ENCODE measurements at regions not wholly inside any gene's neighbourhood (a gene's known extent, or its start where the extent isn't known, plus 50 kb on each side); places are given as distances from the start of the nearest gene placed in this dataset.
"Not testable (repeated sequence)": the region's sequence is repeated elsewhere in the genome, so short reads cannot be mapped to it uniquely, and the experiment has no call there.

DNA sequence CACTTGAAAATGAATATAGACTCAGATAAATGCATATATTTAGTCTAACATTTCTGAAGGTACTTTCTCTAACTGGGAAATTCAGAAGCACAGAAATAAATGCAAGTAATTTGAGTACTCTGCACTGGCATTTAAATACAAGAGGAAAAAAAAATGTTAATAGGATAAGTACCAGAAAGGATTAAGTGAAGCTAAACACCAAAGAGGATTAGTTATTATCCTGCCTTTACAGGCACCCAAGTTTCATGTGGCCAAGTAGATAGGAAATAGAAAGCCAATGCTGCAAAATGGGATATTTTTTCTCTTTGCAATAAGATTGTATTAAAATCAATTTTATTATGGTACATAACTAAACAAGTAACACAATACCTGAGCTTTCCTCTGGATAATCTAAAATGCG, 762.5 kb downstream of the PCDH7 start:
- no peak for DNase-seq (ENCODE audit: low spot score)

DNA sequence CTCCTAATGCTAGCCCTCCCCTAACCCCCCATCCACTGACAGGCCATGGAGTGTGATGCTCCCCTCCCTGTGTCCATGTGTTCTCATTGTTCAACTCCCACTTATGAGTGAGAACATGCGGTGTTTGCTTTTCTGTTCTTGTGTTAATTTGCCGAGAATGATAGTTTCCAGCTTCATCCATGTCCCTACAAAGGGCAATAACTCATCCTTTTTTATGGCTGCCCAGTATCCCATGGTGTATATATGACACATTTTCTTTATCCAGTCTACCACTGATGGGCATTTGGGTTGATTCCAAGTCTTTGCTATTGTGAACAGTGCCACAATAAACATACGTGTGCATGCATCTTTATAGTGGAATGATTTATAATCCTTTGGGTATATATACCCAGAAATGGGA, 779.0 kb downstream of the PCDH7 start:
- DNase-seq (ENCODE audit: low spot score): not testable (repeated sequence)

DNA sequence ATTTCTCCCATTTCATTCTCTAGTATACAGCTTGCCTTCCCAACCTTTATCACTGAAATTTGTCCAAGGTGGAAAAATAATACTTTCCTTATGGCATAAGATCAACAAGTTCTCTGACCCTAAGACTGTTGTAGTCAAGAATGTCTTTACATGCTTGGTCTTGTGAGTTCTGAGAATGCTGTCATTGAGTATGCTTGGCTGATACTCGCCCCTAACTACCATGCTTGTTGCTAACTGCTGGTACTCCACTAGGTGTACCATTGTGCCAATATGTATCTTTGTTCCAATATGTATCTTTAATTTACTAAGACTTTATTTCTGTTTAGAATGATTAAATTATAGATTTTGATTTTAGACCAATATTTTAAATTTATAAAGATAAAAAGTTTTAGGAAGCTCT, 796.4 kb downstream of the PCDH7 start:
- no peak for DNase-seq (ENCODE audit: low spot score)

DNA sequence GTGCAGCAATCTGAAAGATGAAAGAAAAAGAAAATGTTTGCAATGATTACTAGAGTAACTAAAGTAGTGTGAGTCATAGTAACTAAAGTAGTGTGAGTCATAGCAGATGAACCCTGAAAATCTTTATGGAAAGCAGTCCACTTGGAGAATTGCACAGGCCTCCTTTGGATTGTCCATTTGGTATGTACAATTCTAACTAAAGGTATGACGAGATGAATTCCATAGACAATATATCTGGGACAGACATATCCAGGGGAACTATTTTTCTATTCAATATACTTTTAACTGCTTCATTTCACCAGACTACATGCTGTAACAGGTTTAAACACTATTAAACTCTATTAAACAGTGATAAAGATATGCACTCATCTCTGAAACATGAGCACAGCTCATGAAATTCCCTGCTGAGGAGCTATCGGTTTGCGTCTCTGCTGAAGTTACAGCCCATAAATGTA, 798.7 kb downstream of the PCDH7 start:
- no peak for DNase-seq (ENCODE audit: low spot score)

DNA sequence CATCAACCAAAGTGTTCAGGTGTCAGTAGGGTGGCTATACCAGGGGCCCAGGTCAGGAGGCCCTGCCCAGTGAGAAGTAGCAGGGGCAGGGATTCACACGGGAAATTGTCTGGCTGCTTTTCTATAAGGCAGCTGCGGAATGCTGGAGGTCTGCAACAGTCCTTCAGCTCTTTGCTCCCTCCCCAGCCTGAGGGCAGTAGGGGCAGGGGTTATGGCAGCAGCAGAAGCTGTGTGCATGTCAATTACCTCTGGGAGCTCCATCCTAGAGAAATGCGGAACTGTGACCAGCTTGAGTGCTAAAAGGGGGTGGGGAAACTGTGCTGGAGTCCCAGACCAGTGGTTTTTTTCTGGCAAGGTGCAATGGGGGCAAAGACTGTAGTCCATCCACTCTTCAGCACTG, 810.4 kb downstream of the PCDH7 start:
- DNase-seq (ENCODE audit: low spot score): no peak

DNA sequence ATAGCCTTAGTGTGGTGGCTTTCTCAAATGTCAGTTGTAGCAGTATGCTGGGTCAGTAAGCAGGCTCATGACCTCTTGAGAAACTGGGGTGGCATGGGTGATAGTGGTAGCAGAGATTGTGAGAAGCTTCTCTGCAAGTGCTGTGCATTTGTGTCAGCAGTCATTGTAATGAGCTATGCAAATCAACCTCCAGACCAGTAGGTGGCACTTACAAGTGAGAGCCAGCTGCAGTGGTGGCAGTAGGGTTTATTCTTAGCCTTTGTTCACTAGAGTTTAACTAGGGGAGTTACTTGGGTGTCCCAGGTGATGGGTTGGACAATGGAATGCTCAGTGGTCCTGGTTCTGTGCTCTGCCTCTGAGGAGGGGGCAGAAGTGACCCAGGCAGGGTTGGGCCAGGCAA, 818.7 kb downstream of the PCDH7 start:
- no peak for DNase-seq (ENCODE audit: low spot score)

DNA sequence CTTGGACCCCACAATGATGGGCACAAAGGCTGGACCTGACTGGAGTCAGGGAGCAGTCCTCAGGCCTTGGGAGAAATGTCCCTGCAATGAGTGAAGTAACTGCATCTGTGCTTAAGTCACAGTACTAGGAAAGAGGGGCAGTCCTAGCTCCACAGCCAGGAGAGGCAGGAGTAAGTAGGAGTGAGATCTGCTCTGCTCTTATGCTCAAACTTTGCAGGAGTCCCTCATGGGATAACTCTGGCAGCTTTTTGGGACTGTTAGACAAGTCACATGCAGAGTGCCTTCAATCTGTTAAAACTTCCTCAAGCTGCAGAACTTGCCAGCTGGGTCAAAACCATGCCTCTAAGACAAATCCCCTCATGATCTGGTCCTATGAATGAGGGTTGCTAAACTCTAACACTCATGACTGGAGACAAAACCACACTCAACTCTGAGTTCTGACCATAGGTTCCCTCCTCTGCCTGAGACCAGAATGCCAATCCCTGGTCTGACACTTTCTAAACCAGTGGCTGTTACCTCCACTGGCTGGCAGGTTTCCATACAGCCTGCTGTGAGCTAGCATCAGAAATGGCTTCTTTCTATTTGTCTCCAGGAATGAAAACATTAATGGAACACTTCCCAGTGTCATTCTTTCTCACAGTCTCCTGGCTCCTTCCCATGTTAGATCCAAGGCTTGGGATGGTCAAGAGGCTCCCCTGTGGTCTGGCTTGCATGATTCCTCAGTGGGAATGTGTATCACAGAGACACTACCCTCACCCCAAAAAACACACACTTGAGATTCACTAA, 819.3 kb downstream of the PCDH7 start:
- no peak for DNase-seq (ENCODE audit: low spot score)

DNA sequence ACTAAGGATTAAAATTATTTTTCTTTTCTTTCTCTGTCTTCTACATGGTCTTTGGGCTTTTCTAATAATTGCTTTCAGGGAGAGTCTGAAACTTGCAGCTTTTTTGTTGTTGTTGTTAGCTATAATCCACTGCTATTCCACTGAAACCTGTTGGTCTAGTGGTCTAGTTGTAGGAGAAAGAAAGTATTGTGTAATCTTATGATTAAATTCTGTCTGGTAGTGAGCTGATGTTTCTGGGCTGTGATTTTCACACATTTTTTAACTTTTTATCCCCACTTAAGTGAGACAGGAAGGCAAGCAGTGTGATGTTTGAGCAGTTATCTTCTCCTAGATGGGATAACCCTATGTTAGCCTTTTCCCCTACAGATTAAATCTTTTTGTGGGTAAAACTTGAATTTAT, 825.2 kb downstream of the PCDH7 start:
- DNase-seq (ENCODE audit: low spot score): no peak

DNA sequence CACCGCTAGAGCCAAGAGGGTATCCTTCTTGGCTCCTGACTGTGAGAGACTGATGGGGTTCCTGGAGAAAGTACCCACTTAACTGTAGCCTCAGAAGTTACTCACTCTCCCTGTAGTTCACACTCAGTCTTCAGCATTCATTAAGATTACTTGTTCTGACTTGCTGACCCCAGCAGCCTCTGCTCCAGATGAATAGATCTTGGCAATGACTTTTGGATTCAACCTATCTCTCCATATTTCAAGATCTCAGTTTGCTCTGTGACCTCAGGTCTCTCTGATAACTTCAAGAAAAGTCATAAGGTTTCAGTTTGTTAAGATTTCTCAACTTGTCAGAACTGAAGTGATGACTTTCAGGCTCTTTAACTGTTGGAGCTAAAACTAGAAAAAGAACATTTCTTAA, 825.6 kb downstream of the PCDH7 start:
- DNase-seq (ENCODE audit: low spot score): no peak

DNA sequence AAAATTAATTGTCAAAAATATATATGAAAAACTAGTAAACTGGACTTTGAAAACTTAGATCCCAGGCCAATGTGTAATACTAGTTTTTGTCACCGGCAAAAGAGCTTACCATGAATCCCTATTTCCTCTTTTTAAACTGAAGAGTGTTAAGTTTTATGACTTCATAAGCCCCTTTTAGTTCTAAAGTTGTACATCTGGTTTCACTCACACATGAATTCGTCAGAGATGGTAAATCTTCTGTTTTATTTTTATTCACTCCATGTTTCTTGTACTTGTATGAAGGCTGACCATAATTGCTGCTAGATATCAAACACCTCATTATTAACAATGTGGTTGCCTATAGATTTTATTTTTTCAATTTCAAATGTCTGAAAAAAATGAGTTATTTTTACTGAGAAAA, 827.9 kb downstream of the PCDH7 start:
- no peak for DNase-seq (ENCODE audit: low spot score)

DNA sequence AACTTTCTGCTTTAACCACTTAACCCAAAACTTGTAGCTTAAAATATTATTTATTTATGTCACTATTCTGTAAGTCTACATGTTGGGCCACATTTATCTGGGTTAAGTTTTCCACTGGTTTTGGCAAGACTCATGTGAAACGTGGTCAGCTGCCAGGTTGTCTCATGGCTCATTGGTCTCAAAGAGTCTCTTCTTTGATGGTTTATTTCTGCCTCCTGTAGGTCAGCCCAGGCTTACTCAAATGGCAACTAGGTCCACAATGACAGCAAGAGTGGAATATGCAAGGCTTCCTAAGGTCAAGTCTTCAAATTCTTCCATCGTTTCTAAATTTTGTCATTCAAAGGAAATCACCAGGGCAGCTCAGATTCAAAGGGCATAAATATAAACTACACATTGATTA, 828.7 kb downstream of the PCDH7 start:
- no peak for DNase-seq (ENCODE audit: low spot score)

DNA sequence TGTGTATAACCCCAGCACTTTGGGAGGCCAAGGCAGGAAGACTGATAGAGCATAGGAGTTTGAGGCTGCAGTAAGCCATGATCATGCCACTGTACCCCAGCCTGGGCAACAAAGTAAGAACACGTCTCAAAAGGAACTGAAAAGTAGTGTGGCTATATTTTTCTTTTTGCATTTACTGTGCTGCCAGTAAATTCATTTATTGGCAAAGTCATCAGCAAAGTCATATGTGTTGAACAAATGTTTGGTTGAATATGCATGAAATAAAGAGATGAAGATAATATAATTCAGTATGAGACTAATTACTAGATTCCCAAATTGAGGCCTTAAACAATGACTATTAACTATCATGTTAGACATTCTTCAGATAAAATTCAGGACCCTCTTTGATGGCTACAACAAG, 829.1 kb downstream of the PCDH7 start:
- DNase-seq (ENCODE audit: low spot score): no peak

DNA sequence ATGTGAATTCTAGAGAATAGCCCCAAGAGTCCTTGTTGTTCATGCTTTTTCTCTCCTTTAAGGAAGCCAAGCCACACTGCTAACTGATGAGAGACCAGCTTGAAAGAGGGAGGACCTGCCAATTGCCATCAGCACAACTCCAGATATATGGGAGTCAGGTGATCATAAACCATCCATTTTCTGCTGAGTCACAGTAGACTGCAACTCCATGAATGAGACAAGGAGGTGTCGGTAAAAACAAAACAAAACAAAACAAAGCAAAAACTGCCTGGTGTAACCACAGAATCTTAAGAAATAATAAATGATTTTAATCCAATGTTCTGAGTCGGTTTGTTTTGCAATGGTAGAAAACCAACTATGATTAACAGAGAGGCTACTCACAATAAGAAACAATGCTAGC, 837.3 kb downstream of the PCDH7 start:
- no peak for DNase-seq (ENCODE audit: low spot score)

DNA sequence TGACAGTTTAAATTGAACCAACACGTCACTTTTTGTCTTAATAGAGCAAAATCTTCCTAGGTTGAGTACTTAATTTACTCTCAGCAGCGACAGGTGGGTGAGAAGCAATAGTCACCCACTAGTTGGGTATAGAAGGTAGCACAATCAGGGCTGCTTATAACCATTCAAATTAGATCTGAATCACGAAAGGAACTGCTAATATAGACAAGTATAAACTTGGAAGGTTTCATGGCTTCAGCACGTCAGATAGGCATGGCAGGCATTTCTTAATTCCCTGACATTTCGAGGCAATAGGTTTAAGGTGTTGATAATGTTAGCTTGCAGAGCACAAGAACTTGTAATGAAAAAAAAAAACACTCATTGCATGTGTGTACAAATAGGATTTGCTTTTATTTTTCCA, 853.4 kb downstream of the PCDH7 start:
- no peak for DNase-seq (ENCODE audit: low spot score)

DNA sequence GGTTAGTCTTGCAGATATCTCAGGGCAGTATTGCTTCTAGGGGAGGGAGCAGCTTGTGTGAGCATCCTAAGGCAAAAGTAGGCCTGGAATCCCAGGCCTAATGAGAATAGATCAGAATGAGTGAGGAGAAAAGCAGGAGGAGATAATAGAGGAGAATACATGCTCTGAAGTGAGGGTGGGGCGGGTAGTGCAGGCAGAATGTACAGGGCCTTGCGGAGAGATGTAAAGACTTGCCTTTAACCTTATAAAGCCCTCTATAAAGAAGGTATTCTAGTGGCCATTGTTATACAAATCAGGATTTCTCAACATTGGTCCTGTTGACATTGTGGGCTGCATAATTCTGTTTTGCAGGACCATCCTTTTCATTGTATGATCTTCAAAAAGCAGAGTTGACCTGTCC, 855.3 kb downstream of the PCDH7 start:
- DNase-seq (ENCODE audit: low spot score): no peak

DNA sequence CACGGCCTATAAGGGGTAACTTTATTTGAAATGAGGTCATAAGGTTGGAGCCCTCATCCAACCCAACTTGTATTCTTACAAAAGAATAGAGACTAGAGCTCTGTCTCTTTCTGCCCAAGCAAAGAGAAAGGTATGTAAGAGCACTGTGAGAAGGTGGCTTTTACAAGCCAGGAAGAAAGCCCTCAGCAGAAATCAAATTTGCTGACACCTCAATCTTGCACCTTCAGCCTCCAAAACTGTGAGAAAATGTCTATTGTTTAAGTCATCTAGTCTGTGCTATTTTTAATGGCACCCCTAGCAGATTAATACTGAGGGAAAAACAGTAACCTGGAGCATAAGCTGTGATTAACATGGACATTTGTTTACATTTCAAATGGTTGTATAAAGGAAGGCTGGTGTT, 860.7 kb downstream of the PCDH7 start:
- DNase-seq (ENCODE audit: low spot score): no peak

DNA sequence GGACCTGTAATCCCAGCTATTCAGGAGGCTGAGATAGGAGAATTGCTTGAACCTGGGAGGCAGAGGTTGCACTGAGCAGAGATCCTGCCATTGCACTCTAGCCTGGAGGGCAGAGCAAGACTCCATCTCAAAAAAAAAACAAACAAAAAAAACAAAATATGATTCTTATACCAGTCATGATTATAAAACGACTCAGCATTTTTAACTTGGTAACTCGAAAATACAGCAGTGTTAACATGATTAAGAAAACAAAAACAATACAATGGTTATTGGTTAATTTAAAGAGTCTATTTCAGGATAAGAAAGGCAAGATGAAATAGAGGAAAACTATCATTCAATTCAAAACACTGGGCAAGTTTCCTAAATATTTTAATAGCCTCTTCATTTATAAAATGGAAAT, 865.3 kb downstream of the PCDH7 start:
- DNase-seq (ENCODE audit: low spot score): no peak

DNA sequence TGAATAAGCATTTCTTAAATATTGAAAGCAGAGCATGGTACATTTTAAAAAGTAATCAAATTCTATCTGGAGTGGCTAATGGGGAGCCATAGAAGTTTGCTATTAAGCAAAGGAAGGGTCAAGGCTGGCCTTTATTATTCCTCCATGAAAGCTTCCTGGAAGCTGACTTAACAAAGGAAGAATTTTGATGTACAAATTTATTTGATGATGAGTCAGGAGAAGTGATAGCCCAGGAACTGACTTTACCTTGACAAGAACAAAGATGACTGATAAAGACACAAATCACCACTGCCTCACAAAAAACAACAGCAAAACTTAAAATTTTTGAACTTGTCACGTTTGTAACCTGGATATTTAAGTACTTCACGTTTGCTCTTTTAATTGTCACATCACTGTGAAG, 872.1 kb downstream of the PCDH7 start:
- no peak for DNase-seq (ENCODE audit: low spot score)

DNA sequence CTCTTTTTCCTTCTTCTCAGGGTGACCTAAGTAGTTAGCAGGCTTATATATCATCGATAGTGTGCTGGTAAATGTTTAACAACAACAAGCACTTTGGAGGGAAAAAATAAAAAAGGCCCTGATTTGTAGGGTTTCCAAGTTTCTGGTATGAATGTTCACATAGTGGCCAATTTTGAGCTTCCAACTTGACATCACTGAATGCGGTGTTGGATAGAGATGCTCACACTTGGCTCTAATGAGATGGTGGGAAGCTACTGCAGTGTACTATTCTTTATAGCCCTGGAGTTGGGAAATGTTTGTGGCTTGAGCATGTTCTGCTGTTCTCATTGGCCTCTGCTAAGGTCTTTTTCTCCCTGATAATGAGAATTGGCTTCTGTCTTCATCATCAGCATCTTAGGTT, 875.3 kb downstream of the PCDH7 start:
- no peak for DNase-seq (ENCODE audit: low spot score)

DNA sequence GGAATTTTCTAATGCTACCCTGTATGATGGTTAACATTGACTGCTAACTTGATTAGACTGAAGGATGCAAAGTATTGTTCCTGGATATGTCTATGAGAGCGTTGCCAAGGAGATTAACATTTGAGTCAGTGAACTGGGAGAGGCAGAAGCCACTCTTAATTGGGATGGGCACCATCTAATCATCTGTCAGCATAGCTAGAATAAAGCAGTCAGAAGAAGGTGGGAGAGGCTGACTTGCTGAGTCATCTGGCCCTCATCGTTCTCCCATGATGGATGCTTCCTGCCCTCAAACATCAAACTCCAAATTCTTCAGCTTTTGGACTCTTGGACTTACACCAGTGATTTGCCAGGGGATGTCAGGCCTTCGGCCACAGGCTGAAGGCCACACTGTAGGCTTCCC, 878.5 kb downstream of the PCDH7 start:
- no peak for DNase-seq (ENCODE audit: low spot score)

DNA sequence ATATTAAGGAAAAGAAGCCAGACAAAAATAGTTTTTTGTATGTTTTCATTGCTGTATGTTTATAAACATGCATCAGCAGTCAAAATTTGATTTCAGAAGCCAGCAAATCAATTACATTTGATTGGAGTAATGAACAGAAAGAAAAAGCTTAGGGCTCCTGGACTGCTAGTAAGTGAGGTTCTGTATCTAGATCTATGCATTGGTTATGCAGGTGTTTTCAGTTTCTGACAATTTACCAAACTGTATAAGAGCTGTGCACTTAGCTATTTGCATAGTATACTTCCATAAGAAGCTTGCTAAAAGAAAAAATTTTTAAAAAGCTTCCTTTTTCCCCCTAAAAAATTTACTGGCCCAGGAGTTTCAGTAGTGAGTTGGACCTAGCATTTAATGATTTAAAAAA, 881.6 kb downstream of the PCDH7 start:
- no peak for DNase-seq (ENCODE audit: low spot score)

DNA sequence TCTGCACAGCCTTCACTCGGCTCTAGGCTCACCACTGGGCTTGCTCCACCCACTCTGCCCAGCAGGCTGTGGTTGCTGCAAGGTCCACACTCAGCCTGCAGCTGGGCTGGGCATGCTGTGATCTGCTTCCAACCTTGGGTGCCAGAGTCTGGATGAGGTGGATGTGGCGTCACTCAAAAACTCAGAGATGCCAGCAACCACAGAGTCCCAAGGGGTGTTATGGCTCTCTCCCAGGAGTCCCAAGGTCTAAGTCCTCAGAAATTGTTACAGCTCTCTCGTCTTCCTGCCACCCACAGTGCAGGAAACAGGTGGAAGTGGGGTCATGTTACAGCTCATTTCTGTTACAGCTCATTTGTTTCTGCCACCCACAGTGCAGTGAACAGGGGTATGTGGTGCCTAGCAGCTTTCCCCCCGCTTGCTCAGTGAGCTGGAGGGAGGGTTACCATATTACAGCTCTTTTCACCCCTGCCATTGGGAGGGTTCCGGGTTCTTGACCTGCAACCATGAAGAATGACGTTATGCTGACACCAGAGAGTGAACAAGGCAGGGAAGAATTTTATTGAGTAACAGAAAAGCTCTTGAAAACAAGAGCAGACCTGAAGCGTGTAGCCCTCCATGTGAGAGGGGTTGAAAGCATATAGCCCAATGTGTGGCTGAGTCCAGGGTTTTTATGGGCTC, 893.9 kb downstream of the PCDH7 start:
- DNase-seq (ENCODE audit: low spot score): no peak

DNA sequence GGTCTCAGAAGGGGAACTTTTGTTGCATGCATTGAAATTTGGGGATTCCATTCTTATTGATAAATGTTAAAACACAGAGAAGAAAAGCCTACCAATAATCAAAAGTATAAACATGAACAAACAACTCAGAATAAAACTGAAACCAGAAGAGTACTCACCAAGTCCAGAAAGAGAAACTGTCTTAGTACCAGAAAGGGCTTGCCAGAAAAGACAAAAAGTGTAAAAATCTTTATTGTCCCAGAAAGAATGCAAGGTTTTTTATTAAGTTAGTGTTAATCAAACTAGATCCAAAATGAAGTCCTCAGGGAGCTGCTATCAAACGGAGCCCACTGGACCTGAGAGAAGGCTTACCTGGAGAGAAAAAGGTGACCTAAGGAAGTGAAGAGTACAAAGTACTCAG, 897.5 kb downstream of the PCDH7 start:
- DNase-seq (ENCODE audit: low spot score): no peak

DNA sequence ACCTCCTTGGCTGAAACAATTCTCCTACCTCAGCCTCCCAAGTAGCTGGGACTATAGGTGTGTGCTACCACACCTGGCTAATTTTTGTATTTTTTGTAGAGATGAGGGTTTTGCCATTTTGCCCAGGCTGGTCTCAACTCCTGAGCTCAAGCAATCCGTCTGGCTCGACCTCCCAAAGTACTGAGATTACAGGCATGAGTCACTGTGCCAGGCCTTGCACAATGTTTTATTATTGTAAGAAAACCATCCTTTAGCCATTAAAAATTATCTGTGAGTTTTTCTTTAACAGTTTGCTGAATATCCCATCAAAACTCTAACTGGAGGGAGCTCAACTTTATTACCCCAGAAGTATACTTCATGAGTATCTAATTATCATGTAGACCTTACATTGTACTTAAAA, 900.3 kb downstream of the PCDH7 start:
- DNase-seq (ENCODE audit: low spot score): no peak
